ENCODE measurements at regions not wholly inside any gene's neighbourhood (a gene's known extent, or its start where the extent isn't known, plus 50 kb on each side); places are given as distances from the start of the nearest gene placed in this dataset.

- TF ChIP-seq CTCF (IDR thresholded peaks at IDR 0.05) (no peak), POLR2A (IDR thresholded peaks at IDR 0.05) (no peak)
Observed at GRCh38 chr16:58797137-58797801, 63.2 kb upstream of the GOT2 start.
